ENCODE measurements at regions not wholly inside any gene's neighbourhood (a gene's known extent, or its start where the extent isn't known, plus 50 kb on each side); places are given as distances from the start of the nearest gene placed in this dataset.

- H3K27me3 ChIP-seq (ENCODE audit: control insufficient read depth, insufficient read depth, low read length): peaks cover 10% of the 10 kb centered on the region
- no peak overlapping the region for H3K4me3 ChIP-seq (ENCODE audit: low read depth, low read length)
- no peak overlapping the region for H3K27ac ChIP-seq (ENCODE audit: low read depth, low read length)
- TF ChIP-seq CTCF (IDR thresholded peaks at IDR 0.05; ENCODE audit: low read depth, low read length): no peak
- POLR2A ChIA-PET: no interaction called here
- no peaks in the 10 kb centered on the region for H3K9me3 ChIP-seq (ENCODE audit: control insufficient read depth, insufficient read depth, low read length)
- no peak for DNase-seq (ENCODE audit: low read depth, low spot score)
- CTCF ChIA-PET: no interaction called here
Measured at GRCh38 chr11:120039039-120039438, 98.9 kb downstream of the TRIM29 start.

GRCh38 chr11:120037111-120037510 lies 100.8 kb downstream of the TRIM29 start:
- no peak for TF ChIP-seq CTCF (IDR thresholded peaks at IDR 0.05; ENCODE audit: low read depth, low read length)

GRCh38 chr11:120035756-120036155 lies 102.2 kb downstream of the TRIM29 start:
- CTCF ChIA-PET: no interaction called here
- no peaks in the 10 kb centered on the region for H3K9me3 ChIP-seq (ENCODE audit: control insufficient read depth, insufficient read depth, low read length)
- no peak for DNase-seq (ENCODE audit: low read depth, low spot score)
- H3K27me3 ChIP-seq (ENCODE audit: control insufficient read depth, insufficient read depth, low read length): peaks cover 10% of the 10 kb centered on the region
- no peak overlapping the region for H3K27ac ChIP-seq (ENCODE audit: low read depth, low read length)
- H3K4me3 ChIP-seq (ENCODE audit: low read depth, low read length): no peak overlapping the region
- POLR2A ChIA-PET: no interaction called here
- no peak for TF ChIP-seq CTCF (IDR thresholded peaks at IDR 0.05; ENCODE audit: low read depth, low read length)

More at GRCh38 chr11:120037111-120037510, 100.8 kb downstream of the TRIM29 start:
- H3K27me3 ChIP-seq (ENCODE audit: control insufficient read depth, insufficient read depth, low read length): peaks cover 10% of the 10 kb centered on the region
- ChIA-PET CTCF (interaction anchor here (0.6 to 0.7 kb wide), 2 partner anchors 246 to 754 kb away, joined by 3 read pairs; no protein-coding TSS in a partner anchor), POLR2A (no interaction called here)
- DNase-seq (ENCODE audit: low read depth, low spot score): no peak
- no peak overlapping the region for H3K4me3 ChIP-seq (ENCODE audit: low read depth, low read length)
- H3K27ac ChIP-seq (ENCODE audit: low read depth, low read length): no peak overlapping the region
- H3K9me3 ChIP-seq (ENCODE audit: control insufficient read depth, insufficient read depth, low read length): no peaks in the 10 kb centered on the region

GRCh38 chr11:120034881-120035630 lies 102.9 kb downstream of the TRIM29 start:
- no peak overlapping the region for H3K27ac ChIP-seq (ENCODE audit: low read depth, low read length)
- CTCF ChIA-PET: no interaction called here
- no peak overlapping the region for H3K4me3 ChIP-seq (ENCODE audit: low read depth, low read length)
- POLR2A ChIA-PET: no interaction called here
- H3K9me3 ChIP-seq (ENCODE audit: control insufficient read depth, insufficient read depth, low read length): no peaks in the 10 kb centered on the region
- no peak for DNase-seq (ENCODE audit: low read depth, low spot score)
- H3K27me3 ChIP-seq (ENCODE audit: control insufficient read depth, insufficient read depth, low read length): peaks cover 10% of the 10 kb centered on the region
- TF ChIP-seq CTCF (IDR thresholded peaks at IDR 0.05; ENCODE audit: low read depth, low read length): no peak

- Histone ChIP-seq H3K27ac (ENCODE audit: low read depth, low read length) (no peak overlapping the region), H3K9me3 (ENCODE audit: control insufficient read depth, insufficient read depth, low read length) (no peaks in the 10 kb centered on the region), H3K4me3 (ENCODE audit: low read depth, low read length) (no peak overlapping the region), H3K27me3 (ENCODE audit: control insufficient read depth, insufficient read depth, low read length) (peaks cover 10% of the 10 kb centered on the region)
- no peak for DNase-seq (ENCODE audit: low read depth, low spot score)
- CTCF ChIA-PET: no interaction called here
- no peak for TF ChIP-seq CTCF (IDR thresholded peaks at IDR 0.05; ENCODE audit: low read depth, low read length)
- POLR2A ChIA-PET: no interaction called here
Measured at GRCh38 chr11:120034176-120034875, 103.6 kb downstream of the TRIM29 start.
